ENCODE measurements at regions not wholly inside any gene's neighbourhood (a gene's known extent, or its start where the extent isn't known, plus 50 kb on each side); places are given as distances from the start of the nearest gene placed in this dataset.

GRCh38 chr18:59839246-59839645 lies 60.5 kb upstream of the PMAIP1 start:
- TF ChIP-seq POLR2A (IDR thresholded peaks at IDR 0.05) = no peak
- no peak for TF ChIP-seq CTCF (IDR thresholded peaks at IDR 0.05)
